Cardiac fibroblast (primary cell): ENCODE measurements at regions not wholly inside any gene's neighbourhood (a gene's known extent, or its start where the extent isn't known, plus 50 kb on each side); places are given as distances from the start of the nearest gene placed in this dataset.

ENCODE experiments used
- DNase-seq, 2 donors: peaks; one replicate each; pipeline versions ENCODE4 v3.0.0 to v3.0.0-alpha.2; 2010; ENCODE audit warnings: low read depth in 2 of 2
- H3K4me3 ChIP-seq, 2 donors: replicated peaks in 1 of 2; 1 replicate in 1 of 2; 2 replicates in 1 of 2; pipeline ENCODE4 v1.5.1; 2011; ENCODE audit warnings: low read depth in 2 of 2, low read length in 2 of 2, mild to moderate bottlenecking in 2 of 2, moderate library complexity in 1 of 2
- CTCF ChIP-seq: IDR thresholded peaks from one replicate; pipeline ENCODE4 v1.5.1; 2011; ENCODE audit warnings: low read depth, mild to moderate bottlenecking, low read length, inconsistent platforms

DNA sequence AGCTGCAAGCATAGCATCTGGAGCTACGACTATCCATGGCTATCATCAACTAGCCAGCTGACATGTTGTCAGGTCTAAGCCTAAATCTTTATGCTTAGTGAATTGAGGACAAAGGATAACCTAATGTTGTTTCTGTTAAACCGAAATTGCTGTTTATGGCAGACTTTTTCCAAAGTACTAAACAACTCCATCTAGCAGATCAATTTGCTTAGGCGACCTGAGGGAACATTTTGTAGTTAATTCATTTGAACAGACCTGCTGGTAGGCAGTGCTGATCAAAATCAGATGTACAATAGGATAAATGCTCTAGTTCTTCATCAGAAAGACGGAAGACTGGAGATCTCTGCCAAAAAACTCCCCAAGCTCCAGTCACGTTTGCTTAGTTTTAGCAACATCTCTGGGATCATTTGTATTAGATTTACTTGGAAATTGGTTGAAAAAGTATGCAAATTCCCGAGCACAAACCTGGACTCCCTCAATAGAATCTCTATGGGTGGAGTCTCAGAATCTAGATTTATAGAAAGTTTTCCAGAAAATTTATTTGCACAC, 301.6 kb upstream of the NRP1 start:
- DNase-seq, result no peak
- TF ChIP-seq CTCF, result no peak
- no peak overlapping the region for H3K4me3 ChIP-seq

DNA sequence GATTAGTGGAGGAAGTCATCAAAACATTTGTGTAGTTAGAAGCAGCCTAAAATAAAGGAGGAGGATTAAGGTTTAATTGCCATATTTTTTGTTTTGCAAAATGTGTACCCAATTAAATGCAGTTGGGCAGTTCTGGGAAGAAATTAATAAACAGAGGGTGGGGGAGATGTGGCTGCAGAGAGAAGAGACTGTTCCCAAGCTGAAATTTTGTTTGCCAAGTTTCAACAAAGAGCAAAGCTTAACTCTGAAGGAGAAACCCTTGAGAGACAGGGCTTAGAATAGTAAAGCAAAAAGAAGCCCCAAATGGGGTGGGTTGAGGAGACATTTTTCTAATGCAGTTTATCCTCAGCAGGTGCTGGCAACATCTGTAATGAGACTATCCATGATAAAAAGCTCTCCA, 298.0 kb upstream of the NRP1 start:
- no peak for DNase-seq
- H3K4me3 ChIP-seq, result no peak overlapping the region
- TF ChIP-seq CTCF, result no peak

DNA sequence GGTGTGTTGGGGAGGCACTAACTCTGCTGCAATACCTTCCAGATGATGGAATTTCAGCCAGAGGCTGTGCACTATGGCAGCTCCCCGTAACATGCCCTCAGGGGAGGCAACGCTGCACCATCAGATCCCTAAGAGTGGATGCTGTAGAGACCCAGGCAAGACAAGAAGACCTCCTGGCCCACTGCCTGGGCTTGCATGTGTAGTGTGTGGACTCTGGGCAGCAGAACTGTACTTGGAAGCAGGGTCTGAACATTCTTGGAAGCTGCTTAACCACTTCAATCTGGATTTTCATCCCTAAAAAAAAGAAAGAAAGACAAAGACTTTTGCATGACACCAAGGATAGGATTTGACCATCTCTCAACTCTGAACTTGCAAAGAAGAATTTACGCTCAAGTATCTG, 297.5 kb upstream of the NRP1 start:
- no peak for DNase-seq
- no peak overlapping the region for H3K4me3 ChIP-seq
- TF ChIP-seq CTCF, result no peak

- H3K4me3 ChIP-seq, result no peak overlapping the region
- no peak for TF ChIP-seq CTCF
- no peak for DNase-seq
Observed at GRCh38 chr10:33630761-33631160, 296.3 kb upstream of the NRP1 start.

- DNase-seq, result no peak
- TF ChIP-seq CTCF, result no peak
- no peak overlapping the region for H3K4me3 ChIP-seq
Observed at GRCh38 chr10:33627611-33628010, 293.1 kb upstream of the NRP1 start.

DNA sequence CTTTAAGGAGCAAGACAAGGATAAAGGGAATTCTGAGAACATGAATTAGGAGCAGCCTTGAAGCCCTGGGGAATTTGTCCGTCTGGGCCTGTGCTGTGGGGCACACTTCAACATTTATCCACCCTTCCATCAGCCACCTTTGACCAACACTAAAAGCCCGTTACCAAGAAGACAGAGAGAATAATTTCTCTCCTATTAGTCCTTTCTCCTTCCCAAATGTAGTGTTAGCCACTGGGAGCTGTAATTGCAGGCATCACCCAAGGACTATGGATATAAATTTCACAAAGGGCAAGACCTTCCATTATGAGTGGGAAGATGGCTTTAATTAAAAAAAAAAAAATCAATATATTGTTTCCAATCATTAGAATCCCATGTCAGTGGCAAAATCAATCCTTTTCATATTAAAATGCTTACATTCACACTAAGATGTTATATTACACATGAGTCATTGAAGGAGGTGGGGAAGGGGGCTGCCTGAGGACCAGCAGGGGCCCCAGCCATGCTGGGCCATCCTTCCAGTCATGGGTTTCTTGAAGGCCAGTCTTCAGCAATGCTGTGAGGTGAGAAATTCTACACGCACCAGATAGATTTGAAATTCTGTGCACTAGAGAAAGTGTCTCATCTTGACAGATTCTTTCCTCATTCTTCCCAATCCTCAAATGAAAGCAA, 292.5 kb upstream of the NRP1 start:
- no peak for TF ChIP-seq CTCF
- no peak for DNase-seq
- no peak overlapping the region for H3K4me3 ChIP-seq

DNA sequence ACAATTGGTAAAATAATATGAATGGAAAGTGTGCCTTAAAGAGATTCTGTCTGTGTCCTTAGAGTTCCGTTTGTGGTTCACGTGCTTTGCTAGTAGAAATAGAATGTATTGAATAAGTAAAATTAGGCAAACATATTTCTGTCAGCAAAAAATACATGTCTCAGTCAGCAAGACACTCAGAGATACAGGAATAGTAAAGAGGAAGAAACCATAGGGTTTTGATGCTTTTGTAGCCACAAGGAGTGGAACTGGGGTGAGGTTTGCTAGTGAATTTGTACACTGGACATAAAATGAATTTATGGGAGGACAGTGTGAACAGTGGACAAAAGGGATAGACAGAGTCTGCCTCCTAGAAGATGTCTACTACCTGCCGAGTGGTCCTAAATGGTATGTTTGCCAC, 289.2 kb upstream of the NRP1 start:
- no peak for DNase-seq
- H3K4me3 ChIP-seq, result no peak overlapping the region
- TF ChIP-seq CTCF, result no peak
